Central memory CD8-positive, alpha-beta T cell (primary cell): ENCODE measurements at regions not wholly inside any gene's neighbourhood (a gene's known extent, or its start where the extent isn't known, plus 50 kb on each side); places are given as distances from the start of the nearest gene placed in this dataset.

ENCODE experiments used
- ATAC-seq: fragments of 150-1000 bp; cut with Tn5 transposase; replicated peaks from 2 replicates; pipeline ENCODE4 v1.10.0; 2022; ENCODE audit warnings: mild to moderate bottlenecking, moderate FRiP score, moderate number of reproducible peaks; ENCODE audit not compliant: poor library complexity, severe bottlenecking; ENCODE audit errors: extremely low read depth
- DNase-seq, 2 donors: peaks; one replicate each; pipeline ENCODE4 v3.0.0; 2021; ENCODE audit warnings: low spot score in 2 of 2
- H3K27ac Mint-ChIP-seq: one replicate; pipeline ENCODE4 v1.8.0; 2022; ENCODE audit warnings: low read depth, mild to moderate bottlenecking, moderate library complexity, mixed read lengths
- H3K27me3 Mint-ChIP-seq: one replicate; pipeline ENCODE4 v1.8.0; 2022; ENCODE audit warnings: mixed read lengths
- H3K36me3 Mint-ChIP-seq: one replicate; pipeline ENCODE4 v1.8.0; 2022; ENCODE audit warnings: mild to moderate bottlenecking, moderate library complexity, mixed read lengths; ENCODE audit not compliant: insufficient read depth
- H3K4me1 Mint-ChIP-seq: one replicate; pipeline ENCODE4 v1.8.0; 2022; ENCODE audit warnings: mixed read lengths
- H3K4me3 Mint-ChIP-seq: one replicate; pipeline ENCODE4 v1.8.0; 2022; ENCODE audit warnings: mild to moderate bottlenecking, moderate library complexity, mixed read lengths
- H3K9me3 Mint-ChIP-seq: one replicate; pipeline ENCODE4 v1.8.0; 2022; ENCODE audit warnings: mixed read lengths

GRCh38 chr16:8108991-8109509 lies 481.3 kb downstream of the TMEM114 start:
- no peak overlapping the region for H3K4me3 Mint-ChIP-seq
- H3K27me3 Mint-ChIP-seq = no peaks in the 10 kb centered on the region
- no peaks in the 10 kb centered on the region for H3K4me1 Mint-ChIP-seq
- peaks cover 18% of the 10 kb centered on the region for H3K9me3 Mint-ChIP-seq
- DNase-seq (no peak), ATAC-seq (no peak)
- H3K27ac Mint-ChIP-seq = no peak overlapping the region
- H3K36me3 Mint-ChIP-seq = no peaks in the 10 kb centered on the region

GRCh38 chr16:8107296-8107695 lies 483.0 kb downstream of the TMEM114 start:
- Mint-ChIP-seq H3K4me1 (no peaks in the 10 kb centered on the region), H3K27me3 (no peaks in the 10 kb centered on the region), H3K36me3 (no peaks in the 10 kb centered on the region), H3K27ac (no peak overlapping the region), H3K4me3 (no peak overlapping the region), H3K9me3 (peaks cover 17% of the 10 kb centered on the region)
- ATAC-seq (no peak), DNase-seq (no peak)

GRCh38 chr16:8103649-8104289 lies 486.5 kb downstream of the TMEM114 start:
- no peak for DNase-seq
- no peak for ATAC-seq
- H3K9me3 Mint-ChIP-seq = peaks cover 26% of the 10 kb centered on the region
- H3K4me1 Mint-ChIP-seq = no peaks in the 10 kb centered on the region
- H3K36me3 Mint-ChIP-seq = no peaks in the 10 kb centered on the region
- H3K27me3 Mint-ChIP-seq = no peaks in the 10 kb centered on the region
- no peak overlapping the region for H3K27ac Mint-ChIP-seq
- H3K4me3 Mint-ChIP-seq = no peak overlapping the region

GRCh38 chr16:8099586-8099985 lies 490.7 kb downstream of the TMEM114 start:
- Mint-ChIP-seq H3K27ac (no peak overlapping the region), H3K4me1 (no peaks in the 10 kb centered on the region), H3K9me3 (peaks cover 31% of the 10 kb centered on the region), H3K4me3 (no peak overlapping the region), H3K36me3 (no peaks in the 10 kb centered on the region), H3K27me3 (no peaks in the 10 kb centered on the region)
- DNase-seq (no peak), ATAC-seq (no peak)

GRCh38 chr16:8098947-8099512 lies 491.3 kb downstream of the TMEM114 start:
- no peaks in the 10 kb centered on the region for H3K27me3 Mint-ChIP-seq
- H3K27ac Mint-ChIP-seq = no peak overlapping the region
- no peaks in the 10 kb centered on the region for H3K4me1 Mint-ChIP-seq
- peaks cover 31% of the 10 kb centered on the region for H3K9me3 Mint-ChIP-seq
- no peaks in the 10 kb centered on the region for H3K36me3 Mint-ChIP-seq
- H3K4me3 Mint-ChIP-seq = no peak overlapping the region
- DNase-seq (no peak), ATAC-seq (no peak)

- H3K36me3 Mint-ChIP-seq = no peaks in the 10 kb centered on the region
- H3K9me3 Mint-ChIP-seq = peaks cover 26% of the 10 kb centered on the region
- ATAC-seq = no peak
- no peak overlapping the region for H3K27ac Mint-ChIP-seq
- H3K27me3 Mint-ChIP-seq = no peaks in the 10 kb centered on the region
- H3K4me1 Mint-ChIP-seq = no peaks in the 10 kb centered on the region
- no peak overlapping the region for H3K4me3 Mint-ChIP-seq
- DNase-seq = no peak
Observed at GRCh38 chr16:8096211-8096610, 494.1 kb downstream of the TMEM114 start.

GRCh38 chr16:8094696-8095095 lies 495.6 kb downstream of the TMEM114 start:
- Mint-ChIP-seq H3K4me3 (no peak overlapping the region), H3K9me3 (peaks cover 26% of the 10 kb centered on the region), H3K27ac (no peak overlapping the region), H3K36me3 (peaks cover 2% of the 10 kb centered on the region), H3K4me1 (no peaks in the 10 kb centered on the region), H3K27me3 (no peaks in the 10 kb centered on the region)
- no peak for ATAC-seq
- no peak for DNase-seq

- Mint-ChIP-seq H3K27ac (no peak overlapping the region), H3K4me1 (no peaks in the 10 kb centered on the region), H3K27me3 (no peaks in the 10 kb centered on the region), H3K9me3 (peaks cover 15% of the 10 kb centered on the region), H3K36me3 (peaks cover 2% of the 10 kb centered on the region), H3K4me3 (no peak overlapping the region)
- DNase-seq (no peak), ATAC-seq (no peak)
Observed at GRCh38 chr16:8088820-8089338, 501.4 kb downstream of the TMEM114 start.

- no peaks in the 10 kb centered on the region for H3K4me1 Mint-ChIP-seq
- H3K9me3 Mint-ChIP-seq = peaks cover 15% of the 10 kb centered on the region
- DNase-seq (no peak), ATAC-seq (no peak)
- no peak overlapping the region for H3K27ac Mint-ChIP-seq
- H3K27me3 Mint-ChIP-seq = no peaks in the 10 kb centered on the region
- peaks cover 2% of the 10 kb centered on the region for H3K36me3 Mint-ChIP-seq
- H3K4me3 Mint-ChIP-seq = no peak overlapping the region
Observed at GRCh38 chr16:8087597-8088289, 502.6 kb downstream of the TMEM114 start.

GRCh38 chr16:8087146-8087545 lies 503.2 kb downstream of the TMEM114 start:
- Mint-ChIP-seq H3K27me3 (no peaks in the 10 kb centered on the region), H3K9me3 (peaks cover 15% of the 10 kb centered on the region), H3K36me3 (peaks cover 2% of the 10 kb centered on the region), H3K27ac (no peak overlapping the region), H3K4me3 (no peak overlapping the region), H3K4me1 (no peaks in the 10 kb centered on the region)
- no peak for ATAC-seq
- no peak for DNase-seq

GRCh38 chr16:8084882-8085281 lies 505.4 kb downstream of the TMEM114 start:
- Mint-ChIP-seq H3K4me1 (no peaks in the 10 kb centered on the region), H3K27ac (no peak overlapping the region), H3K9me3 (peaks cover 8% of the 10 kb centered on the region), H3K36me3 (no peaks in the 10 kb centered on the region), H3K27me3 (no peaks in the 10 kb centered on the region), H3K4me3 (no peak overlapping the region)
- ATAC-seq (no peak), DNase-seq (no peak)

GRCh38 chr16:8084302-8084701 lies 506.0 kb downstream of the TMEM114 start:
- peaks cover 3% of the 10 kb centered on the region for H3K9me3 Mint-ChIP-seq
- H3K4me3 Mint-ChIP-seq = no peak overlapping the region
- H3K27me3 Mint-ChIP-seq = no peaks in the 10 kb centered on the region
- no peaks in the 10 kb centered on the region for H3K4me1 Mint-ChIP-seq
- no peak overlapping the region for H3K27ac Mint-ChIP-seq
- ATAC-seq = no peak
- DNase-seq = no peak
- H3K36me3 Mint-ChIP-seq = no peaks in the 10 kb centered on the region

GRCh38 chr16:8083560-8083959 lies 506.8 kb downstream of the TMEM114 start:
- no peaks in the 10 kb centered on the region for H3K4me1 Mint-ChIP-seq
- H3K27ac Mint-ChIP-seq = no peak overlapping the region
- H3K36me3 Mint-ChIP-seq = no peaks in the 10 kb centered on the region

More at GRCh38 chr16:8083560-8083959, 506.8 kb downstream of the TMEM114 start:
- H3K27me3 Mint-ChIP-seq = no peaks in the 10 kb centered on the region
- H3K4me3 Mint-ChIP-seq = no peak overlapping the region
- DNase-seq (no peak), ATAC-seq (no peak)
- H3K9me3 Mint-ChIP-seq = no peaks in the 10 kb centered on the region
